ENCODE measurements at regions not wholly inside any gene's neighbourhood (a gene's known extent, or its start where the extent isn't known, plus 50 kb on each side); places are given as distances from the start of the nearest gene placed in this dataset.

DNA sequence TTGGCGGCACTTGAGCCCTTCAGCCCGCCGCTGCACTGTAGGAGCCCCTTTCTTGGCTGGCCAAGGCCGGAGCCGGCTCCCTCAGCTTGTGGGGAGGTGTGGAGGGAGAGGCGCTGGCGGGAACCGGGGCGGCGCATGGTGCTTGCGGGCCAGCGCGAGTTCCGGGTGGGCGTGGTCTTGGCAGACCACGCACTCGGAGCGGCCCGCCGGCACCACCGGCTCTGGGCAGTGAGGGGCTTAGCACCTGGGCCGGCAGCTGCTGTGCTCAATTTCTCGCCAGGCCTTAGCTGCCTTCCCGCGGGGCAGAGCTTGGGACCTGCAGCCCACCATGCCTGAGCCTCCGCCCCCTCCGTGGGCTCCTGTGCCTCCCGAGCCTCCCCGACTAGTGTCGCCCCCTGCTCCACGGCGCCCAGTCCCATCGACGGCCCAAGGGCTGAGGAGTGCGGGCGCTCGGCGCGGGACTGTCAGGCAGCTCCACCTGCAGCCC is 673.7 kb upstream of the BRINP3 start:
- WGBS = 96% methylated on average over 39 of the region's 39 CpGs
- peaks cover 7% of the 10 kb centered on the region; the same call in 1 of the 2 replicates for H3K4me1 ChIP-seq (ENCODE audit: insufficient read depth, low read length)
- H3K9me3 ChIP-seq (ENCODE audit: insufficient read depth, low read depth, low read length) = no peaks in the 10 kb centered on the region
- H3K27me3 ChIP-seq (ENCODE audit: insufficient read depth, low read length) = no peaks in the 10 kb centered on the region
- no peak overlapping the region for H3K4me3 ChIP-seq (ENCODE audit: low read length)
- H3K27ac ChIP-seq (ENCODE audit: low read depth, low read length) = no peak overlapping the region
- H3K9ac ChIP-seq (ENCODE audit: low read depth, low read length) = no peak overlapping the region
- H3K36me3 ChIP-seq (ENCODE audit: insufficient read depth, low read length) = no peaks in the 10 kb centered on the region

DNA sequence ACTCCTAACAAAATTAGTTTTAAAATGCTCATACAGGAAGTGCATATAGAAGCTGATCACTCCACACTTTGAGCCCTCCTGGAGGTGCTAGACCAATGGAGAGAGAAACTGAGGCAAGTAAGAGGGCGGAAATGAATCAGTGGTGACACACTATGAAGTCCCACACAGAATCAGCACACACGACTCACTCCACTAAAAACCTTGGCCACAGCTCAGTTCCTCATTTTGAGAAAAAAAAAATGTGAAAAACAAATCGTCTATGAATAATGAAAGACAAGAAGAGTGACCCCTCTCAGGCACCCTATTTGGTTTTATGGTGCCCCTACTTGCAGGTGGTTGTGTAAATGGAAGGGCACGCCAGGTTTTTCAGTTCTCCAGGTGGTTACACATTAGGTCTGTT is 675.1 kb upstream of the BRINP3 start:
- 92% methylated on average over 4 of the region's 4 CpGs for WGBS
- no peaks in the 10 kb centered on the region for H3K36me3 ChIP-seq (ENCODE audit: insufficient read depth, low read length)

DNA sequence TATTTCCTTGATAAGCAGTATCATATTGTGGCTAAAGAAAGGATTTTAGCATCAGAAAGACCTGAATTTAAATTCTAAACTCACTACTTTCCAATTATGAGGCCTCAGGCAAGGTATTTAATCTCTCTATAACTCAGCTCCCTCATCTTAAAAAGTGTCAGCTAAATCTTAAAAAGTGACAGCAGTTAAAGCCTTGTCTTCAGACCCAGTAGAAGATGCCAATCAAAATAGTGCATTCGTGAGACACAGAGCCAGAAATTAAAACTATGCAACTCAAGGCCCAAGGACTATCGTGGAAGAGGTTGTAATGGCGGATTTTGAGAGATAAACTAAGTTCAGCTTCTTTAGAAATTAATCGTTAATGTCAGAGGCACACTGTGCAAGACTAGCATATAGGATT is 677.5 kb upstream of the BRINP3 start:
- Histone ChIP-seq H3K4me1 (ENCODE audit: insufficient read depth, low read length) (peaks cover 7% of the 10 kb centered on the region; the same call in 1 of the 2 replicates), H3K27me3 (ENCODE audit: insufficient read depth, low read length) (no peaks in the 10 kb centered on the region), H3K9ac (ENCODE audit: low read depth, low read length) (no peak overlapping the region), H3K27ac (ENCODE audit: low read depth, low read length) (no peak overlapping the region), H3K36me3 (ENCODE audit: insufficient read depth, low read length) (no peaks in the 10 kb centered on the region), H3K9me3 (ENCODE audit: insufficient read depth, low read depth, low read length) (no peaks in the 10 kb centered on the region), H3K4me3 (ENCODE audit: low read length) (no peak overlapping the region)
- 72% methylated on average over 4 of the region's 4 CpGs for WGBS

More for the DNA sequence above, 675.1 kb upstream of the BRINP3 start:
- H3K4me3 ChIP-seq (ENCODE audit: low read length) = no peak overlapping the region
- no peak overlapping the region for H3K27ac ChIP-seq (ENCODE audit: low read depth, low read length)
- H3K9ac ChIP-seq (ENCODE audit: low read depth, low read length) = no peak overlapping the region
- H3K27me3 ChIP-seq (ENCODE audit: insufficient read depth, low read length) = no peaks in the 10 kb centered on the region
- no peaks in the 10 kb centered on the region for H3K9me3 ChIP-seq (ENCODE audit: insufficient read depth, low read depth, low read length)
- peaks cover 7% of the 10 kb centered on the region; the same call in 1 of the 2 replicates for H3K4me1 ChIP-seq (ENCODE audit: insufficient read depth, low read length)

DNA sequence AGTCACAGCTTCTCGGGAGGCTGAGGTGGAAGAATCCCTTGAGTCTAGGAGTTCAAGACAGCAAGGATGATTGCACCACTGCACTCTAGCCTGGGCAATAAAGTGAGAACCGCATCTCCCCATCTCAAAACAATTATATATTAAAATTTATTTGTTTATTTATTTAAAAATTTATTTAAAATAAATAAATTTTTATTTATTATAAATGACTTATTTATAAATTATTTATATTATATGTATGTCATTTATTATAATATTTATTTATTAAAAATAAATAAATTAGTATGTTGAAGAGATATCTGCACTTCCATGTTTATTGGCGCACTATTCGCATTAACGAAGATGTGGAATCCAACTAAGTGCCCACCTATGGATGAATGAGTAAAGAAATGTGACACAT is 683.2 kb upstream of the BRINP3 start:
- H3K4me1 ChIP-seq (ENCODE audit: insufficient read depth, low read length) = no peaks in the 10 kb centered on the region
- H3K9me3 ChIP-seq (ENCODE audit: insufficient read depth, low read depth, low read length) = no peaks in the 10 kb centered on the region
- no peak overlapping the region for H3K9ac ChIP-seq (ENCODE audit: low read depth, low read length)
- H3K27me3 ChIP-seq (ENCODE audit: insufficient read depth, low read length) = no peaks in the 10 kb centered on the region
- WGBS = 93% methylated on average over 4 of the region's 5 CpGs
- H3K27ac ChIP-seq (ENCODE audit: low read depth, low read length) = no peak overlapping the region
- H3K36me3 ChIP-seq (ENCODE audit: insufficient read depth, low read length) = no peaks in the 10 kb centered on the region
- no peak overlapping the region for H3K4me3 ChIP-seq (ENCODE audit: low read length)

DNA sequence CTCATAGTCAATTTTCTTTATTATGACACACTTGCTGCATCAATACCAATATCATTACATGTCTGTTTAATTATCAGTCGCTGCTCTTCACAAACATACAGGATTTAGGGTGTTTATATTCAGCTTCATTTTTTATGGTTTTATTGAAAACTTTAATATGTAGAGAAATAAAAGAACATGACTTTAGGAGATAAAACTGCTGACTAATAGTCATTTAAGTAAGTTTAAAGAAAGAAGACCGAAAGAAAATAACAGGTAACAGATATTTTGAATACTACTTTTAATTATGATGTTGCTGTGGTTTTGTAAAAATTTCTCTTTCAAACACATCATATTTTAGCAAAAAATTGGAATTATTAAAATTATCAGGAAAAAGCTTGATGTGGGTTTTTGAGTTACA is 685.1 kb upstream of the BRINP3 start:
- no CpG with 5 or more reads among the region's 2 CpGs for WGBS

DNA sequence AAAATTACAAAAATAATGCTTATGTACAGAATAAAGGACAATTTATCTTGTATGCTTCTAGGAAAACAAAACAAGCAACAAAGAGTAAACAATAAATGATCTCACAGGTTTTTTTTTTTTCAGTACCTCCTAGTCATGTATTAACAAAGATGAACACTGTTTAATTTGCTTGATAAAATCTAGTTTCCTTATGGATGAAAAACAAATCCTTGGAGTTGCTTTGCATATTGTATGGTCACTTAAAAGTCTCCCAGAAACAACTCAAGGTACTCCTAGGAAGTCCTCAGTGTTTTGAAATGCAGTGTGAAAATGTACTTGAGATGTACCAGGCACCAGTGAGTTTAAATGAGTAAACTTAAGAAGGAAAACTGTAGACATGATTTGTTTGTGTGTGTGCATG is 686.0 kb upstream of the BRINP3 start:
- Histone ChIP-seq H3K36me3 (ENCODE audit: insufficient read depth, low read length) (no peaks in the 10 kb centered on the region), H3K27ac (ENCODE audit: low read depth, low read length) (no peak overlapping the region), H3K4me1 (ENCODE audit: insufficient read depth, low read length) (no peaks in the 10 kb centered on the region), H3K9ac (ENCODE audit: low read depth, low read length) (no peak overlapping the region), H3K4me3 (ENCODE audit: low read length) (no peak overlapping the region), H3K27me3 (ENCODE audit: insufficient read depth, low read length) (no peaks in the 10 kb centered on the region), H3K9me3 (ENCODE audit: insufficient read depth, low read depth, low read length) (no peaks in the 10 kb centered on the region)

More for the DNA sequence above, 685.1 kb upstream of the BRINP3 start:
- Histone ChIP-seq H3K4me3 (ENCODE audit: low read length) (no peak overlapping the region), H3K27ac (ENCODE audit: low read depth, low read length) (no peak overlapping the region), H3K9me3 (ENCODE audit: insufficient read depth, low read depth, low read length) (no peaks in the 10 kb centered on the region), H3K4me1 (ENCODE audit: insufficient read depth, low read length) (no peaks in the 10 kb centered on the region), H3K27me3 (ENCODE audit: insufficient read depth, low read length) (no peaks in the 10 kb centered on the region), H3K36me3 (ENCODE audit: insufficient read depth, low read length) (no peaks in the 10 kb centered on the region), H3K9ac (ENCODE audit: low read depth, low read length) (no peak overlapping the region)

DNA sequence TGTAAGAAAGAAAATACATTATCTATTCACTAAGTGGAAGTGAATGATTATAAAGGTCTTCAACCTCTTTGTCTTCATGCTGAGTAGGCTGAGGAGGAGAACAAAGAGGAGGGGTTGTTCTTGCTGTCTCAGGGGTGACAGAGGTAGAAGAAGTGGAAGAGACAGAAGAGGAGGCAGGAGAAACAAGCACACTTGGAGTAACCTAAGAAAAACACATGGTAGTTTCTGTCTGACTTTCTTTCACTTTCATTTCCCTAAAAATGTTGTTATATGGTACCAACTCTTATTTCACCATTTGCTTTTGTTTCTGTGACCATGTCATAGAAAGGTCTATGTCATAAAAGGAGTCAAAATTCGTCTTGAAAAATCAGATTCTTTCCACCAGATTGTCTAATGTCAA is 696.6 kb upstream of the BRINP3 start:
- H3K27ac ChIP-seq (ENCODE audit: low read depth, low read length) = no peak overlapping the region
- no peaks in the 10 kb centered on the region for H3K27me3 ChIP-seq (ENCODE audit: insufficient read depth, low read length)
- H3K4me3 ChIP-seq (ENCODE audit: low read length) = no peak overlapping the region
- no peak overlapping the region for H3K9ac ChIP-seq (ENCODE audit: low read depth, low read length)
- WGBS = 94% methylated on average over 1 of the region's 1 CpG
- no peaks in the 10 kb centered on the region for H3K9me3 ChIP-seq (ENCODE audit: insufficient read depth, low read depth, low read length)
- peaks cover 11% of the 10 kb centered on the region for H3K4me1 ChIP-seq (ENCODE audit: insufficient read depth, low read length)
- no peaks in the 10 kb centered on the region for H3K36me3 ChIP-seq (ENCODE audit: insufficient read depth, low read length)

DNA sequence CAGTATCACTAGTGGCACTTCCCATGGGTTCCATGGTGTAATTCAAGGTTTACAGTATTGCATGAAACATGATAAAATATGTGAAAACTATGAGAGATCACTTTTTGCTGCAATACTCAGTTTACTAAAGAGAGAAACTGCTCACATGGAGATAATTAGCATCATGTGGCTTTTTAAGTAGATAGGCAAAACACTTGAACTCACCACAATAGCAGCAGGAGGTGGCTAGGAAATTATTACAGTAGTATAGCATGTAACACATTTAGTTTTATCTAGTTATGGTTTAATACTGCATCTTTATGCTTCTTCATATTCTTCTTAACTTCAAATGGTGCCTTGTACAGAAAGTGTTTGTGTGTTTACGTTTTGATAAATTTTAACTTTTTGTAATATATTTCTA is 698.5 kb upstream of the BRINP3 start:
- H3K9me3 ChIP-seq (ENCODE audit: insufficient read depth, low read depth, low read length) = no peaks in the 10 kb centered on the region
- no peak overlapping the region for H3K27ac ChIP-seq (ENCODE audit: low read depth, low read length)
- H3K4me1 ChIP-seq (ENCODE audit: insufficient read depth, low read length) = peaks cover 11% of the 10 kb centered on the region
- no CpG with 5 or more reads among the region's 1 CpG for WGBS
- no peaks in the 10 kb centered on the region for H3K36me3 ChIP-seq (ENCODE audit: insufficient read depth, low read length)
- no peak overlapping the region for H3K9ac ChIP-seq (ENCODE audit: low read depth, low read length)
- H3K27me3 ChIP-seq (ENCODE audit: insufficient read depth, low read length) = no peaks in the 10 kb centered on the region
- no peak overlapping the region for H3K4me3 ChIP-seq (ENCODE audit: low read length)

DNA sequence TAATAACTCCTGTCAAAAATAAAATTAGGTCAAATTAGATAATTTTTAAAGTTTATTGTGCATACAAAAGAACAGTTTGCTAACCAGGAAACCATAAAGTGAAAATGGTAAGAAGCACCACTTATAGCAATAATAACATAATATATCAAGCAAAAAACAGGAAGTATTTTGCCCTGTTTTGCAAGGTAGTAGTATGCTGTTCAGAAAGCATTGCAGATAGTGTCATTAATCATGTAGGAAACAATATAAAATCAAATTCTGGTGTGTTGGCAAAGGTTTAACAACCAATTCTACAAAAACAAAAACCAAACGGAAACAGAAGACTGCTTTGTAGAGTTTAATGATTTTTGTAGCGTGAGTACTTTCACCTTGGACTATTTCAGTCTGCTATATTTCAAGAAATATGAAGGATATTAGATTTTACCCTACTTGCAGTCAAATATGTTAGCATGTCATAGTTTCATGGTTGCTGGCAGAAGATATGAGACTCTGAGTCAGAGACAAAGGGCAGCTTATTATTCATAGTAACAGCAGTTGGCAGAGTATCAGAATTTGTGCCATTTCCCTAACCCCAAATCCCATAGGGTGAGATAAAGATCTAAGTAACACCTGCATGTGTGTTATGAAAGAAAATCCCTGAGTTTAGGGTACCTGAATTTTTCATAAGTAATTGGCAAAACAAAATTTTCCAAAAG is 729.0 kb upstream of the BRINP3 start:
- H3K4me1 ChIP-seq (ENCODE audit: insufficient read depth, low read length) = no peaks in the 10 kb centered on the region
- H3K27ac ChIP-seq (ENCODE audit: low read depth, low read length) = no peak overlapping the region
- no CpG with 5 or more reads among the region's 2 CpGs for WGBS
- H3K27me3 ChIP-seq (ENCODE audit: insufficient read depth, low read length) = no peaks in the 10 kb centered on the region
- no peak overlapping the region for H3K9ac ChIP-seq (ENCODE audit: low read depth, low read length)
- no peaks in the 10 kb centered on the region for H3K36me3 ChIP-seq (ENCODE audit: insufficient read depth, low read length)
- H3K9me3 ChIP-seq (ENCODE audit: insufficient read depth, low read depth, low read length) = no peaks in the 10 kb centered on the region
- H3K4me3 ChIP-seq (ENCODE audit: low read length) = no peak overlapping the region

DNA sequence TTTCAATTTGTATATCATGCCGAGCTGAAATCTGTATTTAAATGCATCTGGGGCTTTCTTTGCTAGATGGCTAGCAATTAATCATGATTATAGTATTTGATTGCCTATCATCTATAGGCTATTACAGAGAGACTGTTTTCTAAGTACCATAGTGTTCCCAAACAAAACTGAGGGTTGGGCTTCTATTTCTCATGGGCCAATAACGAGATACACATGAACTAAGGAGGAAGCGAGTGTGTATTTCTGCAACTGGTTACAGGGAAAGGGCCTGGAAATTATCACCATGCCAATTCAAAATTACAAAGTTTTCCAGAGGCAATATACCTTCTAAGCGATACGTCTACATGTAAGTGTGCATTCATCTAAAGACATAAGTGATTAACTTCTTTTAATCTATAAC is 744.5 kb upstream of the BRINP3 start:
- H3K9me3 ChIP-seq (ENCODE audit: insufficient read depth, low read depth, low read length) = peaks cover 12% of the 10 kb centered on the region; the same call in 1 of the 2 replicates
- WGBS = 89% methylated on average over 5 of the region's 5 CpGs
- H3K4me1 ChIP-seq (ENCODE audit: insufficient read depth, low read length) = no peaks in the 10 kb centered on the region
- H3K4me3 ChIP-seq (ENCODE audit: low read length) = no peak overlapping the region
- H3K27ac ChIP-seq (ENCODE audit: low read depth, low read length) = no peak overlapping the region
- no peak overlapping the region for H3K9ac ChIP-seq (ENCODE audit: low read depth, low read length)
- H3K36me3 ChIP-seq (ENCODE audit: insufficient read depth, low read length) = no peaks in the 10 kb centered on the region
- no peaks in the 10 kb centered on the region for H3K27me3 ChIP-seq (ENCODE audit: insufficient read depth, low read length)

DNA sequence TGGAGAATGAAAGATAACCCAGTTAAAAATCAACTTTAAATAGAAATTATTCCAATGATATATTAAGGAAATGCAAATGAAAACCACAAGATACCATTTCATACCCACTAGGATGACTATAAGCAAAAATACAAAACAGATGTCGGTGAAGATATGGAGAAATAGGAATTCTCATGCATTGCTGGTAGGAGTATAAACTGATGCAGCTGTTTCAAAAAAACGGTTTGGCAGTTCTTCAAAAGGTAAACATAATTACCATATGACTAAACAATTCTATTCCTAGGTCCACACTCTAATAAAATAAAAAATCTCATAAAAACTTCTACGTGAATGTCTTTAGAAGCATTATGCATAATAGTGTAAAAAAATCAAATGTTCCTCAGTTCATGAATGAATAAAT is 763.3 kb upstream of the BRINP3 start:
- Histone ChIP-seq H3K4me1 (ENCODE audit: insufficient read depth, low read length) (no peaks in the 10 kb centered on the region), H3K9ac (ENCODE audit: low read depth, low read length) (no peak overlapping the region), H3K27me3 (ENCODE audit: insufficient read depth, low read length) (no peaks in the 10 kb centered on the region), H3K9me3 (ENCODE audit: insufficient read depth, low read depth, low read length) (no peaks in the 10 kb centered on the region), H3K4me3 (ENCODE audit: low read length) (no peak overlapping the region), H3K36me3 (ENCODE audit: insufficient read depth, low read length) (no peaks in the 10 kb centered on the region), H3K27ac (ENCODE audit: low read depth, low read length) (no peak overlapping the region)
- WGBS = 94% methylated on average over 2 of the region's 3 CpGs

Data from HUES64 (cell line).